ENCODE measurements at regions not wholly inside any gene's neighbourhood (a gene's known extent, or its start where the extent isn't known, plus 50 kb on each side); places are given as distances from the start of the nearest gene placed in this dataset.

- TF ChIP-seq POLR2A (IDR thresholded peaks at IDR 0.05; ENCODE audit: low read depth, low read length) (no peak), POLR2AphosphoS5 (IDR thresholded peaks at IDR 0.05; ENCODE audit: low read depth, low read length) (no peak), SPI1 (IDR thresholded peaks at IDR 0.05; ENCODE audit: low read depth, low read length) (no peak)
These were observed 756.4 kb downstream of the KCNT2 start for GRCh38 chr1:195851804-195852203.
